Endothelial cell of hepatic sinusoid (primary cell): ENCODE measurements at regions not wholly inside any gene's neighbourhood (a gene's known extent, or its start where the extent isn't known, plus 50 kb on each side); places are given as distances from the start of the nearest gene placed in this dataset.

Experiments used
- in situ Hi-C: cut with HindIII; loops from 2 replicates; pipeline ENCODE4 v1.10.0; 2017; ENCODE audit warnings: low sequenced_read_pairs

GRCh38 chr11:70876685-70877084 lies 375.7 kb downstream of the SHANK2 start:
- in situ Hi-C loops, result no loop called here

- in situ Hi-C loops, result no loop called here
Observed at GRCh38 chr11:70877151-70877550, 375.2 kb downstream of the SHANK2 start.

- in situ Hi-C loops, result no loop called here
Observed at GRCh38 chr11:70878366-70878765, 374.0 kb downstream of the SHANK2 start.

- in situ Hi-C loops, result no loop called here
Observed at GRCh38 chr11:70879601-70880285, 372.6 kb downstream of the SHANK2 start.

GRCh38 chr11:70880416-70880815 lies 372.0 kb downstream of the SHANK2 start:
- in situ Hi-C loops, result no loop called here

GRCh38 chr11:70881948-70882715 lies 370.2 kb downstream of the SHANK2 start:
- in situ Hi-C loops, result no loop called here

GRCh38 chr11:70882716-70883085 lies 369.7 kb downstream of the SHANK2 start:
- in situ Hi-C loops, result no loop called here

- in situ Hi-C loops, result no loop called here
Observed at GRCh38 chr11:70883323-70883940, 368.9 kb downstream of the SHANK2 start.

- in situ Hi-C loops, result no loop called here
Observed at GRCh38 chr11:70883973-70884623, 368.3 kb downstream of the SHANK2 start.

- in situ Hi-C loops, result no loop called here
Observed at GRCh38 chr11:70885281-70886231, 366.8 kb downstream of the SHANK2 start.

GRCh38 chr11:70886256-70886655 lies 366.1 kb downstream of the SHANK2 start:
- in situ Hi-C loops, result no loop called here

- in situ Hi-C loops, result no loop called here
Observed at GRCh38 chr11:70886676-70887541, 365.5 kb downstream of the SHANK2 start.

GRCh38 chr11:70887542-70887827 lies 364.9 kb downstream of the SHANK2 start:
- in situ Hi-C loops, result no loop called here

GRCh38 chr11:70888061-70888460 lies 364.3 kb downstream of the SHANK2 start:
- in situ Hi-C loops, result no loop called here

- in situ Hi-C loops, result no loop called here
Observed at GRCh38 chr11:70889411-70889810, 363.0 kb downstream of the SHANK2 start.

GRCh38 chr11:70891844-70892380 lies 360.5 kb downstream of the SHANK2 start:
- in situ Hi-C loops, result no loop called here

GRCh38 chr11:70892889-70893288 lies 359.5 kb downstream of the SHANK2 start:
- in situ Hi-C loops, result no loop called here

- in situ Hi-C loops, result no loop called here
Observed at GRCh38 chr11:70894566-70895365, 357.6 kb downstream of the SHANK2 start.

- in situ Hi-C loops, result no loop called here
Observed at GRCh38 chr11:70895366-70895670, 357.1 kb downstream of the SHANK2 start.
